ENCODE measurements at regions not wholly inside any gene's neighbourhood (a gene's known extent, or its start where the extent isn't known, plus 50 kb on each side); places are given as distances from the start of the nearest gene placed in this dataset.
"Not testable (repeated sequence)": the region's sequence is repeated elsewhere in the genome, so short reads cannot be mapped to it uniquely, and the experiment has no call there.

DNA sequence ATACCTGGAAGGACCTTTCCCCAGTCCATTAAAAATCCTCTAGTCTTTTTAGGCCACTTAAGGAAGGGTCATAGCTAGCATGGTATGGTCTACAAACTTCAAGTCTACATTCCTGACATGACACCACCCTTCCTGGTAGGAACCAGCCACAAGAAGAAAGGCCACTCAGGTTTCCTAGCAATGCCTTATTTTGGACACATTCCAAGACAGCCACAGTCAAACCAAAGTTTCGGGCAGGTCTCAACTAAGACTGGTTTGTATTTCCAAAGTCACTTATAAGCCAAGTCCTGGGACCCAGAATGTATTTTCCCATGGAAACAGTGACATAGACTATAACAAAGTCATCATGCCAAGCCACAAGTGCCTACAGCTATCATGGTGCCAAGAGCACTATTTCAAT, 50.6 kb upstream of the SLC44A3 start:
- no peaks in the 10 kb centered on the region for H3K4me1 ChIP-seq (ENCODE audit: control insufficient read depth, insufficient read depth, low read length)
- no peak for DNase-seq (ENCODE audit: low read depth, low spot score)
- no peaks in the 10 kb centered on the region for H3K27me3 ChIP-seq (ENCODE audit: control insufficient read depth, insufficient read depth, low read length)
- WGBS (ENCODE audit: insufficient coverage, insufficient read length), result no CpG with 5 or more reads among the region's 1 CpG
- H3K27ac ChIP-seq (ENCODE audit: low read length), result no peak overlapping the region
- H3K9me3 ChIP-seq (ENCODE audit: control insufficient read depth, insufficient read depth, low read length), result no peaks in the 10 kb centered on the region
- no peaks in the 10 kb centered on the region for H3K36me3 ChIP-seq (ENCODE audit: control insufficient read depth, insufficient read depth, low read length)
- H3K4me3 ChIP-seq (ENCODE audit: low read length), result no peak overlapping the region

DNA sequence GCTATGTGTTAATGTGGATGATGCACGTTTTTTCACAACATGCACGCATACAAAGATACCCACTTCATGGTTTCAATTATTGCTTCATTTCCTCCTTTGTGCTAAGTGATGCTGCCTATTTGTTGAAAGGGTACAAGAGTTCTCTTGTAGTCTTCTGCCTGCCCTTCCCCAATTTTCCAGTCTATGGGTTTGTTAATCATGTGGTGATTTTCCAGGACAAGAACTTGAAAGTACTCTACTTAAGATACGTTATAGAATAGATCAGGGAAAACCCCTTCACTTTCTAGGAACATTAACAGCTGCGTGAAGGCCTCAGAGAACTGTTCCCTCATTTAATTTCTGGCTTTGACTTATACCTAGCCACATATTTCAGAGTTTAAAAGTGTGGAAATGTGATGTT, 52.1 kb upstream of the SLC44A3 start:
- WGBS (ENCODE audit: insufficient coverage, insufficient read length), result no CpG with 5 or more reads among the region's 4 CpGs
- no peaks in the 10 kb centered on the region for H3K27me3 ChIP-seq (ENCODE audit: control insufficient read depth, insufficient read depth, low read length)
- no peaks in the 10 kb centered on the region for H3K9me3 ChIP-seq (ENCODE audit: control insufficient read depth, insufficient read depth, low read length)
- H3K27ac ChIP-seq (ENCODE audit: low read length), result no peak overlapping the region
- no peaks in the 10 kb centered on the region for H3K36me3 ChIP-seq (ENCODE audit: control insufficient read depth, insufficient read depth, low read length)
- DNase-seq (ENCODE audit: low read depth, low spot score), result no peak
- H3K4me1 ChIP-seq (ENCODE audit: control insufficient read depth, insufficient read depth, low read length), result no peaks in the 10 kb centered on the region
- no peak overlapping the region for H3K4me3 ChIP-seq (ENCODE audit: low read length)

DNA sequence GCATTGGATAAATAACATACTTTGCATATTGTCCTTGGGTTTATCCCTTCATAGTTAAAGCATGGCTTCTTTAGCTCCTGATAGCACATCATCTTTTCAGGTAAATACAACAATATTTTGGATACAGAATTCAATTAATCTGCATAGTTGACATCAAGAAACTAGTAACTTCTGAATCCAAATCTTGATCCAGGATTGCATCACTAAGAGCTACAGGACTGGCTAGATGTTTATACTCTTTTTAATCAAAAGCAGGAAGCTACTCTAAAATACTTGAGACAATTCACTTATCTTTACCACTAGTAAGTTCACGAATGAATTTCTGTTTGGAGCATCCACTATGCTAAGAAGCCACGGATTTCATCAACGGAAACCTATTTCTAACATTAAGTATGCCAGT, 54.2 kb upstream of the SLC44A3 start:
- no peaks in the 10 kb centered on the region for H3K4me1 ChIP-seq (ENCODE audit: control insufficient read depth, insufficient read depth, low read length)
- no peaks in the 10 kb centered on the region for H3K36me3 ChIP-seq (ENCODE audit: control insufficient read depth, insufficient read depth, low read length)
- no peak overlapping the region for H3K27ac ChIP-seq (ENCODE audit: low read length)
- WGBS (ENCODE audit: insufficient coverage, insufficient read length), result no CpG with 5 or more reads among the region's 3 CpGs
- H3K27me3 ChIP-seq (ENCODE audit: control insufficient read depth, insufficient read depth, low read length), result no peaks in the 10 kb centered on the region
- H3K9me3 ChIP-seq (ENCODE audit: control insufficient read depth, insufficient read depth, low read length), result no peaks in the 10 kb centered on the region
- H3K4me3 ChIP-seq (ENCODE audit: low read length), result no peak overlapping the region
- DNase-seq (ENCODE audit: low read depth, low spot score), result no peak

DNA sequence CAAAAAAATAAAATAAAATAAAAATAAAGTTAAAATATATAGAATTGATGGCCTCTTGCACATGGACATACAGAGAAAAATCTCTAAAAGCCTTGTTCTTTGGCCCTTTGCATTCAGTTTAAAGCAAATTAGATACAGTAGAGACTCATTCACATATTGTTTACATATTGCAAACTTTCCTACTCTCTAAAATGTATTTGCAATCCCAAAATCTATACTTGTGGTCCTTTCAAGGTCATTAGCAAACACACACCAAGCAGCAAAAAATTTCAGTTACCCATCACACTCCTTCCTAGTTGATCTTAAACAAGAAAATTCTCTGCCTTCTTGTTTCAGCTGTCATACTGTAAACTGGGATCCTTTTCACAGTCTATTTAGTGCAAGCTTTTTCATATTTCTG, 61.0 kb upstream of the SLC44A3 start:
- DNase-seq (ENCODE audit: low read depth, low spot score), result no peak
- H3K27me3 ChIP-seq (ENCODE audit: control insufficient read depth, insufficient read depth, low read length), result no peaks in the 10 kb centered on the region
- peaks cover 5% of the 10 kb centered on the region for H3K4me1 ChIP-seq (ENCODE audit: control insufficient read depth, insufficient read depth, low read length)
- no peaks in the 10 kb centered on the region for H3K36me3 ChIP-seq (ENCODE audit: control insufficient read depth, insufficient read depth, low read length)
- H3K27ac ChIP-seq (ENCODE audit: low read length), result no peak overlapping the region
- H3K9me3 ChIP-seq (ENCODE audit: control insufficient read depth, insufficient read depth, low read length), result no peaks in the 10 kb centered on the region
- H3K4me3 ChIP-seq (ENCODE audit: low read length), result no peak overlapping the region

DNA sequence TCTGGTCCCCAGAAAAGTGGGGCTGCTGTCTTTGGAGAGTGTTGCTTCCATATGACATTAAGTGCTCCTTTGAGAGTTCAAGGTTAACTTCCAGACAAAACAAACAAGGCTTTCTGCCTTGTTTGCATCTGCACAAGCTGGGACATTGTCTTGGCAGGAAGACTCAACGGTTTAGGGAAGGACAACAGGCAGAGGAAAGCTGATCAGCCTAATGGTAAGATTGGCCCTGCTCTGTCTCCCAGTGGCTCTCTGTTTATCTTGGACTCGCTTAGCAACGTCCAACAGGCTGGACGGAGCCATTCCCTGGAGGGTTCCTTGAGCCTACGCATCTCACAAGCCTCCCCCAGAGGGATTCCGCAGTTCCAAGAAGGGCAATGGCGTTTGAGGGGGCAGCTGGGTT, 62.2 kb upstream of the SLC44A3 start:
- H3K9me3 ChIP-seq (ENCODE audit: control insufficient read depth, insufficient read depth, low read length), result no peaks in the 10 kb centered on the region
- no peaks in the 10 kb centered on the region for H3K27me3 ChIP-seq (ENCODE audit: control insufficient read depth, insufficient read depth, low read length)
- H3K36me3 ChIP-seq (ENCODE audit: control insufficient read depth, insufficient read depth, low read length), result no peaks in the 10 kb centered on the region
- no CpG with 5 or more reads among the region's 7 CpGs for WGBS (ENCODE audit: insufficient coverage, insufficient read length)
- no peak for DNase-seq (ENCODE audit: low read depth, low spot score)
- H3K4me3 ChIP-seq (ENCODE audit: low read length), result no peak overlapping the region
- no peak overlapping the region for H3K27ac ChIP-seq (ENCODE audit: low read length)
- peaks cover 5% of the 10 kb centered on the region for H3K4me1 ChIP-seq (ENCODE audit: control insufficient read depth, insufficient read depth, low read length)

DNA sequence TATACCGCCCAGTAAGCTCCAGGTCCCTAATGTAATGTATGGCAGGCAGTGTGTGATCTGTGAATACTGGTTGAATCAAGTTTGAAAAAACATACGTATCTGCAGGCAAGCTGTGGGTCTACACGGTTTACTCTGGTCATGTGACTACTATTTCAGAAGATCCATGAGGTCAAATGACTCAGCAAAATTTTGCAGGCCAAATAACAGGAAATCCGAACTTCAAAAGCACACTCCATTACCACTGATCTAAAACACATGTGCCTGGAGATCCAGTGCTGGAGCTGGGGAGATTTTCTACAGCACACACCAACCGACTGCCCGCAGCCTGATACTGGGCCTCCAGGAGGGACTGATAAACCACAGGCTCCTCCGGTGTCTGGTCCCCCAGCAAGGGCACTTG, 64.5 kb upstream of the SLC44A3 start:
- no CpG with 5 or more reads among the region's 7 CpGs for WGBS (ENCODE audit: insufficient coverage, insufficient read length)
- peaks cover 5% of the 10 kb centered on the region for H3K4me1 ChIP-seq (ENCODE audit: control insufficient read depth, insufficient read depth, low read length)
- H3K27me3 ChIP-seq (ENCODE audit: control insufficient read depth, insufficient read depth, low read length), result no peaks in the 10 kb centered on the region
- H3K9me3 ChIP-seq (ENCODE audit: control insufficient read depth, insufficient read depth, low read length), result no peaks in the 10 kb centered on the region
- H3K36me3 ChIP-seq (ENCODE audit: control insufficient read depth, insufficient read depth, low read length), result no peaks in the 10 kb centered on the region
- H3K4me3 ChIP-seq (ENCODE audit: low read length), result no peak overlapping the region
- DNase-seq (ENCODE audit: low read depth, low spot score), result no peak
- H3K27ac ChIP-seq (ENCODE audit: low read length), result no peak overlapping the region

DNA sequence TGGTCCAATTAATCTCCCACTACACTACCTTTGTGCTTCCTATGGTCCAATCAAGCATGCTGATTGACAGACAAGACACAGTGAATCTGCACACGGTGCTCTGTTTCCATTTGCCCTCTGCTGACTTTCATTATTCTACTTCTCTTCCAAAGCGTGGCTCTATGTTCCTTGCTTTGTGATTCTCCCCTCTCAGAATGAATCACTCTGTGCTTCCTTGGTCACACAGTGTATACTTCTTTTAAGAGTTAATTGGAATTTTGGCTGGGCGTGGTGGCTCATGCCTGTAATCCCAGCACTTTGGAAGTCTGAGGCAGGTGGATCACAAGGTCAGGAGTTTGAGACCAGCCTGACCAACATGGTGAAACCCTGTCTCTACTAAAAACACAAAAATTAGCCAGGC, 65.1 kb upstream of the SLC44A3 start:
- not testable (repeated sequence) for H3K27ac ChIP-seq (ENCODE audit: low read length); H3K27me3 ChIP-seq (ENCODE audit: control insufficient read depth, insufficient read depth, low read length); H3K4me1 ChIP-seq (ENCODE audit: control insufficient read depth, insufficient read depth, low read length); H3K9me3 ChIP-seq (ENCODE audit: control insufficient read depth, insufficient read depth, low read length); H3K36me3 ChIP-seq (ENCODE audit: control insufficient read depth, insufficient read depth, low read length); H3K4me3 ChIP-seq (ENCODE audit: low read length); DNase-seq (ENCODE audit: low read depth, low spot score)
- no CpG with 5 or more reads among the region's 3 CpGs for WGBS (ENCODE audit: insufficient coverage, insufficient read length)

DNA sequence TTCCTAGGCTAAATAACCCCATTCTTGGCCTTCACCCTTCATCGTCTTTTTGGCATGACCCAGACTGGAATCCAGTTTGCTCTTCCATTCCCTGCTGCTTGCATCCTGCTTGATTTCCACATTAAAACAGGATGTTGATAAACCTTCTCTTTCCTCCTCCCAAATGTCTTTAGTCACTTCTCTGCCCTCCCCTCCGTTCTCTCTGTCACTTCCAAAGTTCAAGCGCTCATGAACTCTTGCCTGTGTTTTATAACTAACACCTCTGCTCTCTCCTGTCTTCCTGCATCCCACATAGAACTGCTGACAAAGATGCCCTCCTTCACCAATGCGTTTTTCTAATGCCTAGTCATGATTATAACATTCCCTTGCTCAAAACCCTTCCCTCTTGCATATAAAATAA, 65.6 kb upstream of the SLC44A3 start:
- no peak for DNase-seq (ENCODE audit: low read depth, low spot score)
- Histone ChIP-seq H3K9me3 (ENCODE audit: control insufficient read depth, insufficient read depth, low read length) (no peaks in the 10 kb centered on the region), H3K27me3 (ENCODE audit: control insufficient read depth, insufficient read depth, low read length) (no peaks in the 10 kb centered on the region), H3K4me1 (ENCODE audit: control insufficient read depth, insufficient read depth, low read length) (peaks cover 5% of the 10 kb centered on the region), H3K36me3 (ENCODE audit: control insufficient read depth, insufficient read depth, low read length) (no peaks in the 10 kb centered on the region), H3K27ac (ENCODE audit: low read length) (no peak overlapping the region), H3K4me3 (ENCODE audit: low read length) (no peak overlapping the region)
- no CpG with 5 or more reads among the region's 4 CpGs for WGBS (ENCODE audit: insufficient coverage, insufficient read length)

DNA sequence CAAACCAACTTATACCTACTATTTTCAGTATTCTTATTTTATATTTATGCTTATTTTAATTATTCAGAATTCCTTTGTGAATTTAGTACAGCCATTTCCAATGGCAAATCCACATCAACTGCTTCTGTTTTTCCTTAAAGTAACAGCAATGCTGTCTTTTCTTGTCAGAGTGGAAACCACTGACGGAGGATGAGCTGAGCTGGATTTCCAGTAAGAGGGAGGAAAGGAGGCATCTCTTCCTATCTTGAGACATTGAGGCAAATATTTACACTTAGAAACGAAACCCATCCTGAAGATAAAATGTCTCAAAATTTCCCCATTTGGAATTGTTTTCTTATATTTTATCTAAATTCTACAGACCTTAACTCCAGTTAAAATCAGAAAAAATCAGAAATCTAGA, 66.1 kb upstream of the SLC44A3 start:
- H3K9me3 ChIP-seq (ENCODE audit: control insufficient read depth, insufficient read depth, low read length), result no peaks in the 10 kb centered on the region
- peaks cover 5% of the 10 kb centered on the region for H3K4me1 ChIP-seq (ENCODE audit: control insufficient read depth, insufficient read depth, low read length)
- no peaks in the 10 kb centered on the region for H3K27me3 ChIP-seq (ENCODE audit: control insufficient read depth, insufficient read depth, low read length)
- WGBS (ENCODE audit: insufficient coverage, insufficient read length), result no CpG with 5 or more reads among the region's 2 CpGs
- no peaks in the 10 kb centered on the region for H3K36me3 ChIP-seq (ENCODE audit: control insufficient read depth, insufficient read depth, low read length)
- no peak overlapping the region for H3K27ac ChIP-seq (ENCODE audit: low read length)
- no peak overlapping the region for H3K4me3 ChIP-seq (ENCODE audit: low read length)
- DNase-seq (ENCODE audit: low read depth, low spot score), result no peak

DNA sequence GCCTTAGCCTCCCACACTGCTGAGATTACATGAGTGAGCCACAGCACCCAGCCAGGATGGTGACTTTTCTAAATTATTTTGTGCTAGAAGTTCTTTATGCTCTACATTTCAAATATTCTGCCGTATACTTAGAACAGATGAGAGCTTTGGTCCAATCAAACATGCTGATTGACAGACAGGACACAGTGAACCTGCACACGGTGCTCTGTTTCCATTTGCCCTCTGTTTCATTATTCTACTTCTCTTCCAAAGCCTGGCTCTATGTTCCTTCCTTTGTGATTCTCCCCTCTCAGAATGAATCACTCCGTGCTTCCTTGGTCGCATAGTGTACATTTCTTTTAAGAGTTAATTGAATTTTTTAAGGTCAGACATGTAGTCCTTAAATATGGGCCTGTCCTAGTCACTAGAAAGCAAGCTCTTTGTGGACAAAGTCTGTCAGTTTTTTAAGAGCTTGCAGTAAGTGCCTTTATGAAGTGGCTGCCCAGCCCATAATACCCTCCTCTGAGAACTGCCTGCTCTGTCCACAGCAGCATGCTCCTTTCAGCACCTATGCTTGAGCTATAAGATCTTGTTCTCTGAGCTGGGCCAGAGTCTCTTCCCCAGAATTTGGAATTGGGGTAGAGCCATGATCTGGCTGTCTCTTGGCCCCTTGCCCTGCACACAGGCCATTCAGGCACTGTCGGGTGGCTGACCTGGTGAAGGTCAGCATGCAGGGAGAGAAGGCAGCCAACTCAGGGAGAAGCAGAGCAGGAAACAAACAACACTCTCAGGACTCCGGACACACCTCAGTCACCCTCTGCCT, 66.8 kb upstream of the SLC44A3 start:
- H3K4me1 ChIP-seq (ENCODE audit: control insufficient read depth, insufficient read depth, low read length), result peaks cover 5% of the 10 kb centered on the region
- no peak for DNase-seq (ENCODE audit: low read depth, low spot score)
- H3K27ac ChIP-seq (ENCODE audit: low read length), result no peak overlapping the region
- H3K27me3 ChIP-seq (ENCODE audit: control insufficient read depth, insufficient read depth, low read length), result no peaks in the 10 kb centered on the region
- H3K4me3 ChIP-seq (ENCODE audit: low read length), result no peak overlapping the region
- no peaks in the 10 kb centered on the region for H3K36me3 ChIP-seq (ENCODE audit: control insufficient read depth, insufficient read depth, low read length)
- no peaks in the 10 kb centered on the region for H3K9me3 ChIP-seq (ENCODE audit: control insufficient read depth, insufficient read depth, low read length)
- no CpG with 5 or more reads among the region's 6 CpGs for WGBS (ENCODE audit: insufficient coverage, insufficient read length)

DNA sequence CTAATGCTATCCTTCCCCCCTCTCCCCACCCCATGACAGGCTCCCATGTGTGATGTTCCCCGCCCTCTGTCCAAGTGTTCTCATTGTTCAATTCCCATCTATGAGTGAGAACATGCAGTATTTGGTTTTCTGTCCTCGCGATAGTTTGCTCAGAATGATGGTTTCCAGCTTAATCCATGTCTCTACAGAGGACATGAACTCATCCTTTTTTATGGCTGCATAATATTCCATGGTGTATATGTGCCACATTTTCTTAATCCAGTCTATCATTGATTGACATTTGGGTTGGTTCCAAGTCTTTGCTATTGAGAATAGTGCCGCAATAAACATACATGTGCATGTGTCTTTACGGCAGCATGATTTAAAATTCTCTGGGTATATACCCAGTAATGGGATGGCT, 68.7 kb upstream of the SLC44A3 start:
- H3K27me3 ChIP-seq (ENCODE audit: control insufficient read depth, insufficient read depth, low read length); H3K4me1 ChIP-seq (ENCODE audit: control insufficient read depth, insufficient read depth, low read length); DNase-seq (ENCODE audit: low read depth, low spot score); H3K36me3 ChIP-seq (ENCODE audit: control insufficient read depth, insufficient read depth, low read length); H3K4me3 ChIP-seq (ENCODE audit: low read length); H3K9me3 ChIP-seq (ENCODE audit: control insufficient read depth, insufficient read depth, low read length); H3K27ac ChIP-seq (ENCODE audit: low read length): not testable (repeated sequence)
- no CpG with 5 or more reads among the region's 5 CpGs for WGBS (ENCODE audit: insufficient coverage, insufficient read length)
